Activated T-helper 1 cell treated with anti-CD3 and anti-CD28 coated beads, Interleukin-12 subunit alpha, Interleukin-12 subunit beta, Interleukin-2, Interleukin-4 antibody, amounts not matched to agents 30 ng/mL and 10 ng/mL and 1 ng/mL, durations not matched to agents 14 hours and 24 hours and 36 hours (primary cell): ENCODE measurements at regions not wholly inside any gene's neighbourhood (a gene's known extent, or its start where the extent isn't known, plus 50 kb on each side); places are given as distances from the start of the nearest gene placed in this dataset.

Experiments used
- DNase-seq: peaks from one replicate; pipeline ENCODE4 v3.0.0; 2021; ENCODE audit warnings: low spot score
- H3K27ac Mint-ChIP-seq: one replicate; pipeline ENCODE4 v1.8.0; 2021; ENCODE audit warnings: mild to moderate bottlenecking, mixed read lengths
- H3K27me3 Mint-ChIP-seq: one replicate; pipeline ENCODE4 v1.8.0; 2022; ENCODE audit warnings: mild to moderate bottlenecking, moderate library complexity, mixed read lengths; ENCODE audit not compliant: insufficient read depth
- H3K36me3 Mint-ChIP-seq: one replicate; pipeline ENCODE4 v1.8.0; 2021; ENCODE audit warnings: low read depth, mixed read lengths
- H3K4me1 Mint-ChIP-seq: one replicate; pipeline ENCODE4 v1.8.0; 2021; ENCODE audit warnings: low read depth, mixed read lengths
- H3K4me3 Mint-ChIP-seq: one replicate; pipeline ENCODE4 v1.8.0; 2021; ENCODE audit warnings: mild to moderate bottlenecking, moderate library complexity, mixed read lengths
- H3K9me3 Mint-ChIP-seq: one replicate; pipeline ENCODE4 v1.8.0; 2021; ENCODE audit warnings: mixed read lengths
- intact Hi-C: fragments of 100-400 bp; cut with micrococcal nuclease; formaldehyde crosslinking; loops from one replicate; pipeline ENCODE4 v1.15.1; 2024

DNA sequence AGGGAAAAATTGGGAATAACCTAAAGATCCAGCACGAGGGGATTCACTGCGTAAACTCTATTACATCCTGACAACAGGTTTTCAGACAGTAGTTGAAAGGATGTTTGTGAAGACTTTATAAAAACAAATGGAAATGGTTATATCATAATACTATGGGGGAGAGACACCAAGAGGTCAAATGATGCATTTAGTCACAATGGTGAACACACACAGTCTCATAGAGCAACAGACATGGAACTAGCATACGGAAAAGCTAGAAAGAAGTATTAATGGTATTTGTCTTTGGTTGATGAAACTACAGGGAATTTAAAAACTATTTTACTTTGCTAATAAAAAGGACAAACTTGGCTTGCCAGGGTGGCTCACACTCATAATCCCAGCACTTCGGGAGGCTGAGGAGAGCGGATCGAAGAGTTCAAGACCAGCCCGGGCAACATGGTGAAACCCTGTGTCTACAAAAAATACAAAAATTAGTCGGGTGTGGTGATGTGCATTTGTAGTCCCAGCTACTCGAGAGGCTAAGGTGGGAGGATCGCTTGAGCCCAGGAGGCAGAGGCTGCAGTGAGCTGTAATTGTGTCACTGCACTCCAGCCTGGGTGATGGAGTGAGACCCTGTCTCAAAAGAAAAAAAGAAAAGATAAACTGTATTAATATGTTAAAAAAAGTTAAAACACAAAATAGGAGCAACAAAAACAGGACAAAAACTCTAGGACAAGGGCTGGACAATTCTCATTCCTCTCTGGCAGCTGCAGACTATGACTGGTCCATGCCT lies 94.8 kb downstream of the MYCN start:
- intact Hi-C loops: no loop called here
- no peak for DNase-seq
- H3K4me1 Mint-ChIP-seq: no peaks in the 10 kb centered on the region
- no peaks in the 10 kb centered on the region for H3K36me3 Mint-ChIP-seq
- no peaks in the 10 kb centered on the region for H3K9me3 Mint-ChIP-seq
- H3K27me3 Mint-ChIP-seq: no peaks in the 10 kb centered on the region
- H3K4me3 Mint-ChIP-seq: no peak overlapping the region
- no peak overlapping the region for H3K27ac Mint-ChIP-seq

DNA sequence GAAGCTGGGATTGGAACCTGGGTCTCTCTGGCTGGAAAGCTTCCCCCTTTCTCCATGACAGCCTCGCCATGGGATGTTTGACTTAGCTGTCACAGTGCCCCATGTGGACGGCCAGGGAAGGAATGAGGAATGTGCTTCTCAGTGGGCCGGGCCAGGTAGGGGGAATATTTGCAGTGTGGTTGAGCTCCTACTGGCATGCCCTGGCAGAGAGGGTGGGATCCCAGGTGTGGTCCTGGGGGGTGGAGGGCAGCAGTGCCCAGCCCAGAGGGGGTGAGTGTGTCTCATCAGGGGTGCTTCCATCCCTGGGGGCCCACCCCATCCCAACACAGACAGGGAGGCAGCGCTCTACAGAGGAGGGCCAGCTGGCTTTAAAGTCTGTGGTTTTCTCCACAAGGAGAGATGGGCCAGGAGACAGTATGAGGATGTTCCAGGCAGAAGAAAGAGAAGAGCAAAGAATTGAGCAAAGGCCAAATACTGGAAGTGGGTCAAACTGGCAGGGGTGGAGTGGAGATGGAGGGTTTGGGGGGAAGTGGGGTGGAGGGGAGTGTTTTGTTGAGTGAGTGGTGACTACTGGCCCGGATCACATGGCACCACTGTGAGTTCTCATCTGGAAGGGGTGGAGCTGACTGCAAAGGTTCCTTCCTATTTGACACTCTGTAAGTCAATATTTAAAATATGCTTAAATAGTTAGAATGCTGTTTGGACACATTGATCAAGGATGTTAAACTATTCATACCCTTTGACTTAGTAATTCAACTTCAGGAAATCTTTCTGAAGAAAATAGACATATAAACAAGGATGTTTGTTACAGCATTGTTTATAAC lies 94.0 kb downstream of the MYCN start:
- no peak overlapping the region for H3K4me3 Mint-ChIP-seq
- no peaks in the 10 kb centered on the region for H3K36me3 Mint-ChIP-seq
- no peak for DNase-seq
- H3K27ac Mint-ChIP-seq: no peak overlapping the region
- H3K4me1 Mint-ChIP-seq: no peaks in the 10 kb centered on the region
- intact Hi-C loops: no loop called here
- H3K9me3 Mint-ChIP-seq: no peaks in the 10 kb centered on the region
- no peaks in the 10 kb centered on the region for H3K27me3 Mint-ChIP-seq

DNA sequence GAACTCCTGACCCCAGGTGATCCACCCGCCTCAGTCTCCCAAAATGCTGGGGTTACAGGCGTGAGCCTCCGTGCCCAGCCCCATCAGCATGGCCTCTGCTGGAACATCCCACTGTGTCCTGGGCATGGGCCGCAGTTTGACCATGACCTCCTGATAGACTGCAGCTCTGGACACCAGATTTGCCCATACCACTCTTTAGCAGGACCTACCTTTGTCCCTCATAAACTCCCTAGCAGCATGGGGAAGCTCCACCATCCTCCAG lies 92.6 kb downstream of the MYCN start:
- no peaks in the 10 kb centered on the region for H3K27me3 Mint-ChIP-seq
- DNase-seq: no peak
- no peak overlapping the region for H3K27ac Mint-ChIP-seq
- intact Hi-C loops: no loop called here
- no peaks in the 10 kb centered on the region for H3K36me3 Mint-ChIP-seq
- no peaks in the 10 kb centered on the region for H3K9me3 Mint-ChIP-seq
- H3K4me3 Mint-ChIP-seq: no peak overlapping the region
- no peaks in the 10 kb centered on the region for H3K4me1 Mint-ChIP-seq

DNA sequence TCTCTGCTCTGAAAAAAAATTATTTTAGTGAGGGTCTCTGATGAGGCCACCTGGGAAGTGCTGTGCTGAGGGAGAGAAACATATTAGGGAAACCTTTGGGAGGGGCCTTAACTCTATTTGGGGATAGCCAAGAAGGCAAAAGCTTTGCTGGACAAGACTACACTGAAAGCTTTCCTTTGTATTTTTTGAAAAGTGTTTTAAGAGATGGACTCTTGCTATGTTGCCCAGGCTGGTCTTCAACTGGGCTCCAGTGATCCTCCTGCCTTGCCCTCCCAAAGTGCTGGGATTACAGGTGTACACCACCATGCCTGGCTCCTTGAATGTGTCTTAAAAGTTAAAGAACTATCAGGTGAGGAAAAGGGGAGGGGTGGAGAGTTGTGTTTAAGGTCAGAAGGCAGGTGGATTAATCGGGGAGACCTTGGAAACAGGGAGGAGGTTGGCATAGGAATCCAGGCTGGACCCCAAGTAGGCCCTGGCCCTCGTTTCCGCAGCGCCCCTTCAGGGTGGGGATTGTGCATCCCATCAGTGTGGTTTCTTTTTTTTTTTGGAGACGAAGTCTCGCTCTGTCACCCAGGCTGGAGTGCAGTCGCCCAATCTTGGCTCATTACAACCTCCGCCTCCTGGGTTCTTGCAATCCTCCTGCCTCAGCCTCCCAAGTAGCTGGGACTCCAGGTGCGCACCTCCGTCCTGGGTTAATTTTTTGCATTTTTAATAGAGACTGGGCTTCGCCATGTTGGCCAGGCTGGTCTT lies 92.1 kb downstream of the MYCN start:
- Mint-ChIP-seq H3K4me3 (no peak overlapping the region), H3K27me3 (no peaks in the 10 kb centered on the region), H3K36me3 (no peaks in the 10 kb centered on the region), H3K9me3 (no peaks in the 10 kb centered on the region), H3K27ac (no peak overlapping the region), H3K4me1 (no peaks in the 10 kb centered on the region)
- intact Hi-C loops: no loop called here
- DNase-seq: no peak

DNA sequence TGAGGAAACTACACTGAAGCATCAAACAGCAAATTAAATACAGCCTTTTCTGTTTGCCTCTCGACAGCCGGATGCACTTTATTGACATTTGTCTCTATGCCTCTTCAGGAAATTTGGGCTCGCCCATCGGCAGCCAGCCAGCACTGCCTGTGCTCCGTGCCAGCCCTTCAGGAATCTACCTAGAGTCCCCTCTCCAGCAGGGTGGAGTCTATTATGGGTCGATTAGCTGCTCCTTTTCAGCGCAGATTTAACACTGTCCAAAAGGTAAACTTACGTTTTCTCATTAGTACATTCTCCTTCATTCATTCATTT lies 91.5 kb downstream of the MYCN start:
- no peaks in the 10 kb centered on the region for H3K9me3 Mint-ChIP-seq
- intact Hi-C loops: no loop called here
- H3K27ac Mint-ChIP-seq: no peak overlapping the region
- DNase-seq: no peak
- H3K36me3 Mint-ChIP-seq: no peaks in the 10 kb centered on the region
- H3K4me3 Mint-ChIP-seq: no peak overlapping the region
- no peaks in the 10 kb centered on the region for H3K27me3 Mint-ChIP-seq
- H3K4me1 Mint-ChIP-seq: no peaks in the 10 kb centered on the region

DNA sequence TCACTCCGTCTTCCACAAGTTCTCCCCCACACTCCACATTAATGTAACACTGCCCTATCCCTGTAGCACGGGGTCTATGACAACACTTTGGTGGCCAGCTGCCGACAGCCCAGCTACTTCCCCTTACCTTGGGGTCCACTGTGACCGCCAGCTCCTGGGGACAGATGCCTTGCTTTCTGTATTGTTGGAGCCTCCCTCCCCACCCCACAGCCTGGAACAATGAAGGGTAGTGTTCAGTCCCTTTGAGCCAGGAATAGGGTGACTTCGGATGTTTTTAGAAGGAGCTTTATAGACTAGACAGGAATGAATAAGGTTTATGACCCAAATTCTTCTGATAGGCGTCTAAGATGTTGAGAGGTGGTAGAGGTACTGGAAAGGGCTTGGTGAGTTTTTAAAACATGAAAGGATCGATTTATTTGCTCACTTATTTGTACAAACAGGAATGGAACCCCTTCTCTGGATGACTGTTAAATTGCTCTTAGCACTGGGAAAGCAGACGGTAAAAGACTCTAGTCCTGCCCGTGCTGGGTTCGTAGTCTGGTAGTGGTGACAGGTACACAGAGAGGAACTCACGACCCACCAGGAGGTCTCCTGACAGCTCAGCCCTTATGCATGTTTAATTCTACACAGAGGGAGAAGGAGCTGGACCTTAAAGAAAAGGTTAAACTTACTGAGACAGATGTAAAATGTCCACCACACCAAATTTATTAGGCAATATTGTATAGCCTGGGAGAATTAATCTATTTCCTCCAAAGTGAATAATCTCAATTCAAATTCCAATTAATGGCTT lies 90.9 kb downstream of the MYCN start:
- DNase-seq: no peak
- no peak overlapping the region for H3K27ac Mint-ChIP-seq
- no peak overlapping the region for H3K4me3 Mint-ChIP-seq
- H3K36me3 Mint-ChIP-seq: no peaks in the 10 kb centered on the region
- H3K4me1 Mint-ChIP-seq: no peaks in the 10 kb centered on the region
- intact Hi-C loops: no loop called here
- H3K9me3 Mint-ChIP-seq: no peaks in the 10 kb centered on the region
- no peaks in the 10 kb centered on the region for H3K27me3 Mint-ChIP-seq

DNA sequence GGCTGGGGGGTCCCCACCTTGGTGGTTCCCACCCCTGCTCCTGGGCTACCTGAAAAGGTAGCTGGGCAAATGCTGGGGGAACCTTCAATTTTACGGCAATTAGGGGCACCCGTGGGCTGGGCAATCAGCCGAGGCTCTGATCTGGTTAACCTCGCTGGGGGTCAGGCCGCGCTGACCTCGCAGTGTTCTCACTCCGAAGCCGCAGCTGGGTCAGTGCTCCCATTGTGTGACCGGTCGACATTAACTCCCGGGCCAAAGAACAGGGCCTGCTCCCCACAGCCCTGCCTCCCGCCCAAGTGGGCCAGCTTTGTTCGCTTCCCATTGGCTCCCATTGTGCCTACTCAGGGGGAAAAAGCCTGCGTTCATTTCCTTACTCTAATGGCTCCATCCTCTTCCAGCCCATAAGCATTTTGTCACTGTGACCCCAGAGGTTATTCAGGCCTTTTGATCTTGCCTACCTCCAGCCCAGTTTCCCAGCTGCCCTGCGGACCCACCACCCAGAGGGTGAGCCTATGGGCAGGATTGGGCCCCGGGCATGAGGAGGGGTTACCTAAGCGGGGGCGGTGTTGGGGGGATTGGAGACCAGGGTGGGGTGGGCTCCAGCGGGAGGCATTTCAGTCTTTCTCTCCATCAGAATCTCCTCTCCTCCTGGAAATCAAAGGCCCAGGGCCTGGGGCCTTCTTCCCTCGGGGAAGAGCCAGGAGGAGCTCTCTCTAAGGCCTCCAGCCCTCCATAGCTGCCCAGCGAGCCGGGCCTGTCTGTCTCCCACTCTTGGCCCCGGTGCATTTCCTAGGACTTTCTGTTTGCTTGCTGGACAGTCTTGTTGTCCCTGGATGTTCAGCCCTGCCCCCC lies 90.1 kb downstream of the MYCN start:
- Mint-ChIP-seq H3K9me3 (no peaks in the 10 kb centered on the region), H3K4me3 (no peak overlapping the region), H3K4me1 (no peaks in the 10 kb centered on the region), H3K36me3 (no peaks in the 10 kb centered on the region), H3K27me3 (no peaks in the 10 kb centered on the region), H3K27ac (no peak overlapping the region)
- intact Hi-C loops: no loop called here
- DNase-seq: no peak

DNA sequence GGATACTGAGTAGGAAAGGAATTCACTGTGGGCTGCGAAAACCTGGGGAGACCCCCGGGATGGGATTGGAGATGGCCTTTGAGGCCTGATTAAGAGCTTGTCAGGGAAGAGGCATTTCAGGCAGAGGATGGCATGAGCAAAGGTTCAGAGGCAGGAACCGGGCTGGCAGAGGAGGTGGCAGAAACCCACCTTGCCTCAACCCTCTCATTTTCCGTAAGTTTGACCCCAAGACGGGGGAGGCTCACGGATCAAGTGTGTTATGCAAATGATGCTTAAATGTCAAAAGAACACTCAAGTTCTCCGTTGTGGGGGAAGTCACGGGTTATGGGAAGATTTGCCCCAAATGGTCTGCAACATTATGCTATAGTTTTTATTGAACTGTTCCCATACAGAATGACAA lies 88.3 kb downstream of the MYCN start:
- Mint-ChIP-seq H3K9me3 (no peaks in the 10 kb centered on the region), H3K27ac (no peak overlapping the region), H3K27me3 (no peaks in the 10 kb centered on the region), H3K4me3 (no peak overlapping the region), H3K4me1 (no peaks in the 10 kb centered on the region), H3K36me3 (no peaks in the 10 kb centered on the region)
- intact Hi-C loops: no loop called here
- DNase-seq: no peak

DNA sequence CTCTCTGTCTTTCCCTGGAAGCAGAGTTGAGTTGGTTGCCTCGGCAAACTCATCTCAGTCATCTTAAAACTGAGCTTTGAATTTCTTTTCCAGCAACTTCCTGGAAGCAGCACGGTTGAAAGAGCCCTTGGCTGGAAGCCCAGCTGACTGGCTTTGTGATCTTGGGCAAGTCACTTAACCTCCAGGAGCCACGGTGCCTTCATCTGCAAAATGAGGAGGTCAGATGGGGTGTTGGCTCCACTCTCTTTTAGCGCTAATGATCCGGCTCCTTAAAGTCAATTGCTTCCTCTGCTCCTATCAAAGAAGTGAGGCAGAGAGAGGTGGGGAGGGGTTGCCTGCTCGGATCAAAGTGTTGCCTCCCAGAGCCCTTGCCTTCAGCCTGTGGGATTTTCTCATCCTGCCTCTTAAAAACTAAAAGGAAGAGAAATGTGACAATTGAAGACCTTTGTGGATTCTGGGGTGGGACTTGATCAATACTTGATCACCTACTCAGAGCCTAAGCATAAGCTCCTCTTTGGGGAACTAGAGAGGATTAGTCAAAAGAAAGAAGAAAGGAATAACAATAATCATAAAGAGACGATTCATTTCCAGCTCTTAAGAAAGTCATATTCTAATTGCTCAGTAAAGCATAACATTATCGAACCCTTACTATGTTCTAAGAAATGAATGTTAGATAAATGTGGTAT lies 86.6 kb downstream of the MYCN start:
- no peaks in the 10 kb centered on the region for H3K4me1 Mint-ChIP-seq
- intact Hi-C loops: no loop called here
- DNase-seq: no peak
- H3K36me3 Mint-ChIP-seq: no peaks in the 10 kb centered on the region
- no peaks in the 10 kb centered on the region for H3K9me3 Mint-ChIP-seq
- H3K27me3 Mint-ChIP-seq: no peaks in the 10 kb centered on the region
- no peak overlapping the region for H3K4me3 Mint-ChIP-seq
- H3K27ac Mint-ChIP-seq: no peak overlapping the region

DNA sequence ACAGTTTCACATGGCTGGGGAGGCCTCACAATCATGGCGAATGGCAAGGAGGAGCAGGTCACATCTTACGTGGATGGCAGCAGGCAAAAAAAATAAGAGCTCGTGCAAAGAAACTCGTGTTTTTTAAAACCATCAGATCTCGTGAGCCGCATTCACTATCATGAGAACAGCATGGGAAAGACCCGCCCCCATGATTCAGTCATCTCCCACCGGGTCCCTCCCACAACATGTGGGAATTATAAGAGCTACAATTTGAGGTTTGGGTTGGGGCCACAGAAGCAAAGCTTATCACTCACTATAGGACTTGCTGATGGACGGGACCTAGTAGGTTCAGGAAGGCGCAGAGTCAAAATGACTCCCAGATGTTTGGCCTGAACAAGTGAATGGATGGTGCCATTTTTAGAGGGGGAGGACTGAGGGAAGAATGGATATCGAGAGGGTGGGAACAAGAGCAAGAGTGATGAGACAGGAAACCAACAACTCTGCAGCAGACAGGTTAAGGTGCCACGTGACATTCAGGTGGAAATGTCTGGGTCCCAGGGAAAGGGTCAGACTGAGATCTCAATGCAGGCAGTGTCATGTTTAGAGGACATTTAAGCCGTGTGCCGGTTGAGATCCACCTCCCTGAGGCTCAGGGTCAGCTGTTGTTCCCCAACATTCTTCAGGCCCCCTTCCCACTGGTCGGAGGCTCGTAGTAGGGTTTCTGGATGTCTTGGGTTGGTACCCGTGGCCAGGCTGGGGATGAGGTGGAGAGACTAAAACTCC lies 85.7 kb downstream of the MYCN start:
- no peaks in the 10 kb centered on the region for H3K36me3 Mint-ChIP-seq
- intact Hi-C loops: no loop called here
- DNase-seq: no peak
- H3K4me1 Mint-ChIP-seq: no peaks in the 10 kb centered on the region
- H3K9me3 Mint-ChIP-seq: no peaks in the 10 kb centered on the region
- no peak overlapping the region for H3K27ac Mint-ChIP-seq
- no peak overlapping the region for H3K4me3 Mint-ChIP-seq
- H3K27me3 Mint-ChIP-seq: no peaks in the 10 kb centered on the region

DNA sequence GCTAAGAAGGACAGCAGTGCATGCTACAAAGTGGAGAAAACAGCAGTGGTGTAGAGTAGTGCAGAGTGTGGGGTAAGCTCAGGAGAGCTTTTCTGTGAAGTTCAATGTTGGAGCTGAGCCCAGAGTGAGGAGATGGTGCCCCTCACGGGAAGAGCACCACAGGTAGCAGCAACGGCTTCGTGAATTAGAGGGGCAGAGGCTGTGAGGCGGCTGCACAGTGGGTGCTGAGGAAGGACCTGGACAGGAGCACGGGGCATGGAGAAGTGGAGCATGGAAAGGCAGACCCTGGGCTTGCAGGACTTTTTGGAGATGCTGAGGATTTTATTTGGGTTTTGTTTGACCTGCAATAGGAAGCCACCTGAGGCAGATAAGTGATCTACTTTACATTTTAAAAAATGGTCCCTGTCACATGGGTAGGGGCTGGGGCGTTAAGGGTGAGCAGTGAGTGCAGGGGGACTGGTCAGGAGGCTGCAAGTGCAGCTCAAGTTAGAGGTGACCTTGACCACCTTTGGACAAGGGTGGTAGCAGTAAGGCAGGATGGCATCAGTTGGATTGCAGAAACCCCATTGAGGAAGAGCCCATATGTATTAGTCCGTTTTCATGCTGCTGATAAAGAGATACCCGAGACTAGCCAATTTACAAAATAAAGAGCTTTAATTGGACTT lies 85.0 kb downstream of the MYCN start:
- H3K36me3 Mint-ChIP-seq: no peaks in the 10 kb centered on the region
- H3K27ac Mint-ChIP-seq: no peak overlapping the region
- no peak for DNase-seq
- intact Hi-C loops: no loop called here
- H3K4me3 Mint-ChIP-seq: no peak overlapping the region
- H3K27me3 Mint-ChIP-seq: no peaks in the 10 kb centered on the region
- no peaks in the 10 kb centered on the region for H3K9me3 Mint-ChIP-seq
- H3K4me1 Mint-ChIP-seq: no peaks in the 10 kb centered on the region
